ENCODE measurements at regions not wholly inside any gene's neighbourhood (a gene's known extent, or its start where the extent isn't known, plus 50 kb on each side); places are given as distances from the start of the nearest gene placed in this dataset.

GRCh38 chr5:5658889-5659465, 236.5 kb downstream of the ICE1 start:
- TF ChIP-seq CTCF (IDR thresholded peaks at IDR 0.05; ENCODE audit: low read length) = no peak
- TF ChIP-seq EZH2phosphoT487 (IDR thresholded peaks at IDR 0.05; ENCODE audit: low read length) = no peak
- no peak for TF ChIP-seq EZH2 (optimal IDR thresholded peaks at IDR 0.05; ENCODE audit: low read depth, low read length)

Measured in MM.1S (cell line).